RPMI7951 (cell line): ENCODE measurements at regions not wholly inside any gene's neighbourhood (a gene's known extent, or its start where the extent isn't known, plus 50 kb on each side); places are given as distances from the start of the nearest gene placed in this dataset.
"Not testable (repeated sequence)": the region's sequence is repeated elsewhere in the genome, so short reads cannot be mapped to it uniquely, and the experiment has no call there.

Experiments
- DNase-seq: peaks from one replicate; pipeline ENCODE4 v3.0.0-alpha.2; 2012; ENCODE audit warnings: low read depth

DNA sequence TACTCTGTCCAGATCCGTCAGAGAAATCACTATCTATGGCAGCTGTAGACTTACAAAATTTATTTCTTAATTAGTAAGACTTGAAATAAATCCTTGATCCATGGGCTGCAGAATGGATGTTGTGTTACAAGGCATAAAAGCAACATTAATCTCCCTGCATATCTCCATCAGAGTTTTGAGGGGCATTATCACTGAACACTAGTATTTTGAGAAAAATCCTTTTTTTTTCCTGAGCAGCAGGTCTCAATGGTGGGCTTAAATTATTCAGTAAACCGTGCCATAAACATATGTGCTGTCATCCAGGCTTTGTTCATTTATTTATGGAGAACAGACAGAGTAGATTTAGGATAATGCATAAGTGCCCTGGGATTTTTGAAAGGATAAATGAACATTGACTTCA is 457.9 kb upstream of the CTSO start:
- no peak for DNase-seq

DNA sequence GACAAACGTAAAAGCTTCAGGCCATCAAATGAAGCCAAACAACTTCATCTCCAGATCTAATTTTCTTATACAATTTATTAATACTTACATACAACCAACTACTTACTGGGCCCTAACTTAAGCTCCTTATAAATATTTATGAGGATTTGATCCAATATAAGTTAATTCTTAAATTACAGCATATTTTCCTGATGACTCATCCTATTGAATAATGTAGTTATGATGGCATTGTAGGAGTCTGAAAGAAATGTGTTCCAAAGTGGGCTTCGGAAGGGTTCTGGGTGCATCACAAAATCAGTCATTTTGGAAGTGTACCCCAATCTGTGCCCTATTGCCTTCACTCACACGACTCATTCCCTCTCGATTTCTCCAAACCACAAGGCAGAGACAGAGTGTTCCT is 455.1 kb upstream of the CTSO start:
- no peak for DNase-seq

DNA sequence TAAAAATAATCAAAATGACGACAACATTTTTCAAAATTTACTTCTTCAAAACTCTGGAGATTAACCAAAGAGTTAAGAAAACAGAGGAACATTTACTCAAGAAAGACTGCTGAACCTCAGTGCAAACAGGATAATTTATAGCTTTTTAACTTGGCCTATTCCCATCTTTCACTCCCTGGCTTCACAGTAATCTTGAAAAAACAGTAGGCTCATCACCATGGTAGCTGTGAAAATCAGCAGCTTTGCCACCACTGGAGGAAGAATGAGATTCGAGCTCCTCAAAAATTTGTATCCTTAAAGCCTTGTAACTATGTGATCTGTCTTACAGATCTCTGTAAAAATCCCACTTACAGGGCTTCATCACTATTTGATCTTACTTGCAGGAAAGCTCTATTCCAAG is 447.7 kb upstream of the CTSO start:
- DNase-seq, result no peak

DNA sequence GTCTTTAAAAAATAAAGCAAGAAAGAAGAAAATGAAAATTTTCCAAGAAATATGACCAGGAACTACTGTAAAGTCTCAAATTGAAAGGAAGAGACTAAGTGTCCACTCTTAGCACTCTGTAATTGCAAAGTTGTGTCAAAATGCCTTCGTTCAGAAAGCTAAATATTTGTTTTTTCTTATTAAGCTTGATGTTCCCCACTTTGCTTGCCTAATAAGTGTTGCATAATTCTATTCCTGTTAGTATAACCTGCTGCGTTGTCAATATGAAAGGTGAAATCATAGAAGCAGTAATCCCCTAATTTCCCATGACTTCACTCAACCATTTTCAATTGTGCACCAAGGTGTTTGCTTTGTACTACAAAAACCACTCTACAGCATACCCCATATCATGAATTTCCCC is 442.9 kb upstream of the CTSO start:
- DNase-seq, result no peak

DNA sequence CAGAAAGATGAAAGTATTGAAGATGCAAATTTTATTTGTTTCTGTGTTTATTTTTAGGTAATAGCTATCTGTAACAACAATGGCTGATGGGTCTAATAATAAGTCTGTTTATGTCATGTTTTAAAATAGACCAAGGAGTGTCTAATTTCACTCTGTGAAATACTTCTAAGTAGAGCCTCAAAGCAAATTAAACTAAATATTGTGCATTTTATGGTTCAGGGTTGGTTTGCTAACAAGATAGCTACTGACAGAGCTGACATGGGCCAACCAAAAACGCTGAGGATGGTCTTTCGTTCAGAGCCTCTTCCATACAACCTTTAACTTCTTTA is 437.6 kb upstream of the CTSO start:
- no peak for DNase-seq

DNA sequence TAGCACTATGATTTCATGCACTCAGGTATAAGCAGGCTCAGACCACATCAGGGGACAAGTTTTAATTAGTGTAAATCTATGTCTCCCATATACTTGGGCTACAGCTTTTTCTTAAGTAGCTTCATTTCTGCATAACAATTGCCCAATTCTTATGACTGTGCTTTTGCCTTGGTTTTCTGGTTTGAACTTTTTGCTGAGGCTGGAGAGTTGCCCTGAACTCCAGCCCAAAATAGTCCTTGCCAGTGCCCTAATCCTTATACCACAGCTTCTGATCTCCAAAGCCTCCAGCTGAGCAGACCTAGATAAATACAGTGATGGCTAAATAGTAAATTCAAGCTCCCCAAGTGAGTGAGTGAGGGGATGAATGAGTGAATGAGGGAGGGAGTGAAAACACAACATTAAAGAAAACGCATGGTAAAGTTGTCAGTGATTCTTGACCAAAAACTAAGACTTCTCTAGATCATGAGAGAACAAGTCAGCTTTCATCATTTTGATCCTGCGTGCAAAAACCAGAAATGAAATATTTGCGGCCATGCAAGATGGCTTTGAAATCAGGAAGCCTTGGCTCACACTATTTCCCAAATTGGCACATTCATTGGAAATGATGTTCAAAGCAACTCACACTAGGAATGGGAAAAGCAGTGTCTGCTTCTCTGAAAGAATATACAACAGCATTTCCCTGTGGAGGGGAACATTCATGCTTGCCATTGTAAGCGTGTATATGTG is 437.1 kb upstream of the CTSO start:
- DNase-seq, result peak; percentile 10

DNA sequence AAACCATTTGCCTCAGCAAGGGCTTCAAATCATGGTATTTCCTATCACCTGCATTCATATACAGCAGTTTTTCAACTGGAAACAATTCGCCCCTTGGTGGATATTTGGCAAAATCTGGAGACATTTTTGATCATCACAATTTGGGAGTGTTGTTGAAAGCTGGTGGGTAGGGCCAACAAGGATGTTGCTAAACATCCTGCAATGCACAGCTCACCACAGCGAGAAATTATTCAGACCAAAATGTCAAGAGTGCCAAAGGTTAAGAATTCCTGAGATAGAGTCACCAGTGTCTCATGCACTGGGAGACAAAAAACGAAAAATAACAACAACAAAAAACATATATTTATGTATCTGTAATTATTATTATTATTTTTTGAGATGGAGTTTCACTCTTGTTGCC is 435.2 kb upstream of the CTSO start:
- DNase-seq, result peak; percentile 65

DNA sequence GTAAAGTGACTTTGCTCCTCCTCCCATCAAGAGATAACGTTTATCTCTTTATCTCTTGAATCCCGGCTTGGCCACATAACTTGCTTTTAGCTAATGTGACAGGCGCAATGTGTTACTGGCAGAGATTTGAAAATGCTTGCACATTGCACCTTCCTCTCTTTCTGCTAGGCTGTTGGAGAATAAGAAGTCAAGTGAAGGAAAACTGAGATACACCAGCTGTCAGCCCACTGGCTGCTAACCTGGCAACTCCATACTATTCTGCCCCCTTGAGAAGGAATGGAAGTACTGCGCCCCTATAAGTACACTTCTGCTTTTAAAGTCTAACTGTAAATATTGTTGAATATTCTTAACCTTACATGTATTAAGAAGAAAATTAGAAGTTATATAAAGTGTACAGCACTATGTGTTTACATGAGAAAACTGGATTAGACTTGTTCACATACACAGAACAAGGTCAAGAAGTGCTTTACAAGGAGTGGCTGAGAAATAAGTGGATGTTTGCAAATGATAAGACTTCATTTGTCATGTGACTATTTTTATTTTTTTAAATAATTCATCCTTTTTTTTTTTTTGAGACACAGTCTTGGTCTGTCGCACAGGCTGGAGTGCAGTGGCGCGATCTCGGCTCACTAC is 424.5 kb upstream of the CTSO start:
- peak; percentile 89 for DNase-seq

DNA sequence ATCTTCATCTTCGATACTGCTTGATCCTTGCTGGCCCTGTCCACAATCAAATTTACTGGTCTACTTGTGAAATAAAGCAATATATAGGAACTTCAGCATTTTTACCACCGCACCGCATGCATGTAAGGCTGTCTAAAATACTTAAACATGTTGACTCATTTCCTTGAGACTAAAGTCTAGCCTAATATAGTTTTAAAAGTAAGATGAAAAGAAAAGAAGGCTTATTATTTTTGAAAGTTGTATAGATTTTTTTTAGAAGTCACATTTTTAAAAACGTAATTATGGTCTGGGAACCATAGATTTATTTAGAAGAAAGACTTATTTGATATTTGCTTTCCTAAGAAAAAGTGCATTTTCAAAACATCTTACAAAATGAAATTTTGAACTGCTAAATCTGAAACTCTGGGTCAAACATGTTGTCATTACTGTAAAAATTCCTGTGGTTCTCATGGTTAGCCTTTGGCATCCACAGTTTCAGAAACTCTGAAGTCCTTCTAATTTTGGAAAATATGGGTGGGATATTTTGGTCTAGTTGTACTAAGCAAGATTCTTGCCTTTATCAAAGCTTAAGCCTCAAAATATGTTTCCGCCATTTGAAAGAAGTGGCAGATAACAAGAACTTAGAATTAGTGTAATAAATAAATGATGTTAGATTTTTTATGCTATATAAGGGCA is 423.5 kb upstream of the CTSO start:
- DNase-seq, result peak; percentile 82

DNA sequence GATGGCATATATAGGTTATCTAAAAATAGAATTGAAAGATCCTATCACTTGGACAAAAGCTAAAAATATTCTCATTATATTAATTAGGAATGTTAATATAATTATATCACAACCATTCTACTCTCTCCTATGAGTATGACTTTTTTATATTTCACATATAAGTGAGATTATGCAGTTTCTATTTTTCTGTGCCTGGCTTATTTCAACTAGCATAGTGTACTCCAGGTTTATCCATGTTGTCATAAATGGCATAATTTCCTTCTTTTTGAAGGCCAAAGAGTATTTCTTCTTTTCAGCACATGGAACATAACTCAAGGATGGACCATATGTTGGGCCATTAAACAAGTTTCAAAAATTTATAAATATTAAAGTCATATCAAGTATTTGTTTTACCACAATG is 421.2 kb upstream of the CTSO start:
- DNase-seq, result no peak

DNA sequence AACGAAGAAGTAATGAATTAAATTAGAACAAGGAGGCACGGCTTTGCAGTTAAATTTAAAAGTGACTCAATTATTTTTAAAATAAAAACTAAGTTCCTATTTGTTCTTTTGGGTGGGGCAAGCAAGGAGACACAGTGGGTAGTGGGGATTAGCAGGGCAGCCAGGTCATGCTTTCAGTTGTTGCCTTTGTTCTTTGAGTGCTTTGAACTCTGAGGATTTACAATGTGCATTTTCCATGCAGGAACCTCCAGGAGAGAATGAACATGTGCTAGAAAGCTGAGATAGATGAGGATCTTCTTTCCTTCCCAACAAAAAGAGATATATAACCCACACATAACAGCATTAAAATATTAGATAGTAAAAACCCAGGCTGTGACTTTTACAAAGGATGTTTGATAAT is 420.4 kb upstream of the CTSO start:
- DNase-seq, result peak; percentile 1

DNA sequence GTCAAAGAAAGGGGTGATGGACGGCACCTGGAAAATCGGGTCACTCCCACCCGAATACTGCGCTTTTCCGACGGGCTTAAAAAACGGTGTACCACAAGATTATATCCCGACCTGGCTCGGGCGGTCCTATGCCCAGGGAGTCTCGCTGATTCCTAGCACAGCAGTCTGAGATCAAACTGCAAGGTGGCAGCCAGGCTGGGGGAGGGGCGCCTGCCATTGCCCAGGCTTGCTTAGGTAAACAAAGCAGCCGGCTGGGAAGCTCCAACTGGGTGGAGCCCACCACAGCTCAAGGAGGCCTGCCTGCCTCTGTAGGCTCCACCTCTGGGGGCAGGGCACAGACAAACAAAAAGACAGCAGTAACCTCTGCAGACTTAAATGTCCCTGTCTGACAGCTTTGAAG is 413.8 kb upstream of the CTSO start:
- DNase-seq, result not testable (repeated sequence)

DNA sequence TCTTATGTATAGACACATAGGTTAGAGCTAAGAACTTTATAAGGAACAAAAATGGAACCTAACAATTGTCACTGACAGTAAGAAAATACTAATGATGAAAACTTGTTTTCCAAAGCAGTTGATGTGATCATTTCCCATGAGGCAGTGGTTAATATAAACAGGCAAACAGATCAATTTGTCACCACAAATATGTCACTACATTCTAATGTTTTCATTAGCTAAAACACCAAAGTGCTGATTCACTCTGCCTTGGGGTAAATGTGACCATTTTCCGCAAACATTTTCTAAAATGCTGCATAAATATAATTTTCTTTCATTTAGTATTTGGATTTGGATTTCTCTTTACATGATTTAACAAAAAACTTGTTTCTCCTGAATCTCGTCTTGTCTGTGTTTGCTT is 408.9 kb upstream of the CTSO start:
- DNase-seq, result peak; percentile 60

DNA sequence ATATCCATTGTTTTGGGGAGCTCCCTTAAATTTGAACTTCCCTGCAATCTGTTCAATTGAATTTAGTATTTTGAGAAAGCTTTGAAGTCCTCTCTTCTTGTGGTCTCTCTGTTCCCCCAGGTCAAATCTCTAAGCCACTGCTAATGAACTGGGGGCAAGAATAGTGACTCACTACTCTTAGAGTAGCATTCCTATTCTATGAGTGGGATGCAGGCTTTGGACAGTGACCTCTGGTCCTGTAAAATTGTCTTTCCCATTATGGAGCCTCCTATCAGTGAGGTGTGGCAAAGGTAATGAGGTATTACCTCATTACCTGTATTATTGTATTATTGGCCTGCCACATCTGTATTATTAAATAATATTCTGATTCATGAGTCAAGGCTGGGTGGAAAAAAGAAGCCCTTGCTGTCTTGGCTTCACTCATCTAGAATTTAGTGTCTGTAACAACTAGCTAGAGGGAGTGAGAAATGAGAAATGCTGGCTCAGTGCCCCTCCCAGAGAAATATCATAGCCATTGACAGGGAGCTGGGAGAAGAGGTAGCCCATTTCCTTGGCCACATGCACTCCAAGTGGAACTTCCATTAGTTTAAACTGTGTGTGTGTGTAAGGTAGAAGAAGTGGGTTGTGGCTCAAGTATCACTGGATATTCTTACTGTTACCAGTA is 393.9 kb upstream of the CTSO start:
- DNase-seq, result peak; percentile 94

DNA sequence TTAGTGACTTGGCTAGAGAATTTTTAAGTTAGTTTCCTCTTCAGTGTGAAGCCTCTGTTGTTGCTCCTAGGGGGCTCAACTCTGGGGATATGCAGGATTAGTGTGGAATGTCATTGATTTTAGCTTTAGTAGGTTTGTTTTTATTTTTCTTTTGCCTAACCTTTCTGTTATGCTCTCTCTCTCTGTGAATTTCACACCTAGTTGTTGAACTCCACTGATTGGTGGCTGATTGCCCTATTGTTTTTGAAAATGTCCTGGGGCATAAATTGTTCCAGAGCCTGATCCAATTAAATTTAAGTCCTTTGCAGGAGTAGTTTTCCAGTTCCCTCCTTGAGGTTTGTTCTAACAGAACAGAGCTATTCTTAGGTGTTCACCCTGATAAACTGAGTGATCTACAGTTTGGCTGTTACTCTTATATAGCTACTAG is 393.3 kb upstream of the CTSO start:
- DNase-seq, result no peak

DNA sequence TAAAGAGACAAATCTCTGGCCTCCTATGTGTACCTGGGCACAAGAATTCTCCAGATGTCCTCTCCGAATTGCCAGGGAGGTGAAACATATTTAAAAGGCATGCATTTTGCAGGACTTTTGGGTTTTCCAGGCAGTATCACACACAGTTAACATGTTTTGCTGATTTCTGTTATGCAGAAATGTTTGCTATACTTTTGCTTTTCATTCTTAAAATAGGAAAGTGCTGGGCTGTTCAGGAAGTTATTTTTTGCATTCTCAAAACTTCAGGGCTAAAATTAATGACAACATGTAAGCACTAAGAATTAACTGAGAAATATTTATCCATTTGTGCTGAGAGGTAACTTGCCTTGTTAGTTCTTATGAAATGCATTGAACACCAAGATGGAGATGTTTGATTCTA is 390.7 kb upstream of the CTSO start:
- no peak for DNase-seq

DNA sequence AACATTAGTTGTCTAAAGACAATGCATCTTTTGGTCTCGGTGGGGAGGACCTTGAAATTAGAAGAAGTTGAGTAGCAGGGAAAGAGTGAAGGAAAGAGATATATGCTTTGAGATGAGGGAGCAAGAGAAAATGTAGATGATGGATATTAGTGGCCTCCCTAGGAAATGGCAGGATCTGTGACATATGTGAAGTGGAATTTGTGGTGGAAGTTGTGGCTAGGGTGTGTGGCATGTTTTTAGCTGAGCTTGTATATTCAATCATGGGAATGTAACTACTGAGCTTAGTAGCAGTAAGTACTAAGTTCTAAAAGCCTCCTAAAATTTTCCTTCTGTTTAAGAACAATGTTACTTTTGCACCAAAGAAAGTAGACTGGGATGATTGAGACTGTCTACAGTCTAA is 382.8 kb upstream of the CTSO start:
- DNase-seq, result peak; percentile 60

DNA sequence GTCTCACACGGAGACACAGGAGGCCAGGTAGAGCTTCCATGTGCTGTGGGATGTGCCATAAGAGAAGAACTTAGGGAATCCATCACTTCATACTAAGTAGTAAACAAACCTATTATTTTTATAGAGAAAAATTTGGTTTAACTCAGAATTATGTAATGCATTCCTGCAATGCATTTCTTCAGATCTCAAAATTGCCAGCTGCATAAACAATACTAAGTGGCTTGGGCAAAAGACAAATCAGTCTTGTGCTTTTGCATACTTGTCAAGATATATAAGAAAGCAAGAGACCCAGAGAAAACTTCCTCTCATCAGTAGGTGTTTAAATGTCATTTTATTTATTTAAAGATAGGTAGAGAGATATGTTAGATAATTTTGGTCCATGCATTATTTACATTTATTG is 382.1 kb upstream of the CTSO start:
- no peak for DNase-seq

DNA sequence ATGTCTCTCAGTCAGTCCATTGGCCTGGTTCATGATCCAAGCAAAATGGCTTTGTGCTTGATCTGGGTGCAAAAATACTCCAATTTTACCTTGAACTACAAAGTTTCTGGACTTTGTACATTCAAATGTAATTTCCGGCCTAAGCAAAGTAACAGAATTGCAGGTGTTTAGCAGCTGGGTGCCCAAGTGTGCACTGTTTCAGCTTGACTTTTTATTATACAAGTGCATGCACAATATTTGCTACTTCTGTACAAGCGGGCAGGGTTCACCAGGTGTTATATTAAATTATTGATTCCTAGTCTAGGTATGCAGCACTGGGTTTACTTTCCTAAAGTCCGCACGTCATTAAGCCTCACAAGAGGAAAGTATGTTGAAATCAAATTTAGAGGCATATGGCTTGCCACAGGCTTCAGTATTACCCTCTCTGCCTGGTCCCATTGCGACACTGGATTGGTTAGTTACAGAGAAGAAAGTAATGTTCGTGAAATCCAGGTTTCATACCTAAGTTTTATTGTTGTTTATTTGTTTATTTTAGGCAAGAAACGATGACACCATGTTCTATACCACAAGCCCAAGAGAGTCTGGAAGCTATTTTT is 376.9 kb upstream of the CTSO start:
- DNase-seq, result no peak

DNA sequence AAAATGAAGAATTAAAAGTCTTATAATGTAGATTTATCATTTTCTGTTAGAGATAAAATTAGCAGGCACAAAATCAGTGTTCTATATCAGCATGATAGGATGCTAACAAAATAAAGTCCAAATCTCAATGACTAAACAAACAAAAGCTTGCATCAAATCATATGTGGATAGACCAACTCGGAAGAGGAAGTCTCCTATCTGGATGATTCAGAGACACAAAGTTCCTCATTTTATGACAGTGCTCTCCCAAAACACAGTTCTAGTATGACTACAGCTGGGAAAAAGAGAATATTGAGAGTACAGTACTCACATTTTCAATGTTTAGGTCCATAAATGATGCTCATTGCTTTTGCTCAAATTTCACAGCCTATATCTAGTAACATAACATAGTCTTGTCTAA is 376.1 kb upstream of the CTSO start:
- DNase-seq, result no peak

DNA sequence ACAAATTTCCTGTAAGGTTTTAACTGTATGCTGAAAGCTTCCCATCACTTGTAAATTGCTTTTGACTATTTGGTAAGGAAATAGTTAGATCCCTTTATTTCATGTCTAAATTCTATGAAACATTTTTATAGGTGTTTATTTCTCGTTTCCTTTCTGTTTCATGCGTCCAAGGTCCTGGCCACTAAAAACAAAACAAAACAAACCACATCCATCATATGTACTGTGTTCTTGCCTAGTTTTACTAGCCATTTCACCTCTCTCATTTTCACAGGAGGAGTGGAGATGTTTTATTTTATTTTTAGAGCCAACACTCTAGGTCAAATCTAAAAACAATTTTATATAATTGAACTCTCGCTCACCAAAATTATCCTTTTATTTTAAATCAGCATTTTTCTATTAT is 375.2 kb upstream of the CTSO start:
- DNase-seq, result no peak

DNA sequence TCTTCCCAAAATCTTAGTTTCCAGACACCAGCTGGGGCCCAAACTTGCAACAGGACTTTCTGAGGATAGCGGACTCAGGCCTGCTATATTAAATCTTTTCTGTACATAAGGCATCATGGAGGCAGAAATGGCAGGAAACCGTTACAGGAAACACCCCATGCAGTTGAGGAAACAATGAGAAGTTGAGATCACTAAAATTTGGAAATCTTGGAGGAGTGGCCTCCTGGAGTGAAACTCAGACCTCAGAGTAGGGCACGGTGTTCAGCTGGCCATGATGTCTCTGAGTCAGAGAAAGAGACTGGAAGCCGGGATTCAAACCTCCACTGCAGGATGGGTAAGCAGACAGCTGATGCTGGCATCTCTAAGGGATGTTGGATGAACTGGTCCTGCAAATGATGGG is 372.6 kb upstream of the CTSO start:
- no peak for DNase-seq

DNA sequence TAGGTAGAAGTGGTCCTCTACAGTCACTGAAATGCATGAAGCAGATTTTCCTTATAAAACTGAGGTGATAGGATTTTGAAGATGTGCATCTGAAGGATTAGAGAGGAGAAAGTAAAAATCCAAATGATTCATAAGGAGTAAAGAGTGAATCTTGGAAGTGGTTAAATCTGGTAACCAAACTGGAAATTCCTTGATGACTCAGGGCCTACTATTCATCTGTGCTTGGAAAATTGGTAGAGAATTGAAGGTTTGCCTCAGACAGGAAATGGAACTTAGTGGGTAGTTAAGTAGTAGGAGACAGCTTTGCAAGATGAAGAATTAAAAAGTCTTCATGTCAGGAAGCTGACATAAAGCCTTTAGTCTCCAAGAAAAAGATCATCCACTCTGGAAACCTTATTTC is 368.9 kb upstream of the CTSO start:
- DNase-seq, result peak; percentile 90
